ENCODE measurements at regions not wholly inside any gene's neighbourhood (a gene's known extent, or its start where the extent isn't known, plus 50 kb on each side); places are given as distances from the start of the nearest gene placed in this dataset.

- no peak overlapping the region for H3K27ac ChIP-seq (ENCODE audit: insufficient read length, low read depth, low read length)
- H3K9ac ChIP-seq (ENCODE audit: extremely low read depth, insufficient read length, low read length) = no peak overlapping the region
- Mint-ChIP-seq H3K4me1 (peaks cover 0 to 6% of the 10 kb centered on the region in 2 experiments; a peak in 3 of 4 replicates), H3K27me3 (ENCODE audit: low read depth) (no peaks in the 10 kb centered on the region), H3K9me3 (peaks cover 7 to 9% of the 10 kb centered on the region in 2 experiments; a peak in 4 of 5 replicates), H3K4me3 (no peak overlapping the region), H3K27ac (no peak overlapping the region), H3K36me3 (ENCODE audit: insufficient read depth in 1 of 3, low read depth in 3 of 3) (peaks cover 2 to 8% (median 3%) of the 10 kb centered on the region in 3 experiments; a peak in 4 of 7 replicates)
- H3K56ac ChIP-seq (ENCODE audit: insufficient read length, low read depth, low read length) = no peak overlapping the region
- H3K9me3 ChIP-seq (ENCODE audit: control insufficient read depth, low read depth, low read length) = no peaks in the 10 kb centered on the region
- no peak overlapping the region for H2BK120ac ChIP-seq (ENCODE audit: low read depth, low read length, poor library complexity, severe bottlenecking)
- no peak overlapping the region for H4K91ac ChIP-seq (ENCODE audit: insufficient read length, low read depth, low read length)
- no peaks in the 10 kb centered on the region for H3K79me2 ChIP-seq (ENCODE audit: insufficient read depth, low read length)
- no peak overlapping the region for H2AFZ ChIP-seq (ENCODE audit: low read length)
- no peaks in the 10 kb centered on the region for H3K27me3 ChIP-seq (ENCODE audit: insufficient read depth, low read length)
- no peak overlapping the region for H3K18ac ChIP-seq (ENCODE audit: insufficient read length, low read depth, low read length)
- no peak overlapping the region for H2BK20ac ChIP-seq (ENCODE audit: low read depth, low read length, poor library complexity, severe bottlenecking)
- DNase-seq = no peak
- H2BK15ac ChIP-seq (ENCODE audit: low read depth, low read length) = no peak overlapping the region
- no peak overlapping the region for H3K4me2 ChIP-seq (ENCODE audit: insufficient read depth, insufficient read length, low read length)
- H3K14ac ChIP-seq (ENCODE audit: insufficient read depth, low read length) = no peak overlapping the region
- H3K23me2 ChIP-seq (ENCODE audit: insufficient read length, low read depth, low read length, poor library complexity, severe bottlenecking) = no peaks in the 10 kb centered on the region
- H4K20me1 ChIP-seq (ENCODE audit: control insufficient read depth, insufficient read depth, insufficient read length) = no peaks in the 10 kb centered on the region
- TF ChIP-seq CTCF (conservative IDR thresholded peaks at IDR 0.05) = no peak
- no peaks in the 10 kb centered on the region for H3K79me1 ChIP-seq (ENCODE audit: insufficient read depth, low read depth, low read length, poor library complexity, severe bottlenecking)
- H3T11ph ChIP-seq (ENCODE audit: low read length) = no peak overlapping the region
- no peak overlapping the region for H4K5ac ChIP-seq (ENCODE audit: insufficient read length, low read depth, low read length)
- no peak overlapping the region for H4K8ac ChIP-seq (replicated peaks; ENCODE audit: insufficient read length, low read depth, low read length)
- no peak overlapping the region for H2AK5ac ChIP-seq (ENCODE audit: insufficient read length, low read length)
- H3K4me1 ChIP-seq (ENCODE audit: insufficient read depth, low read length) = no peaks in the 10 kb centered on the region
- no CpG with 5 or more reads among the region's 7 CpGs for WGBS (ENCODE audit: extremely low coverage, insufficient read length, low lambda C conversion rate)
- no peak overlapping the region for H3K4ac ChIP-seq (ENCODE audit: low read depth, low read length)
- H3K23ac ChIP-seq (ENCODE audit: insufficient read length, low read depth, low read length) = no peak overlapping the region
- no peak overlapping the region for H2BK5ac ChIP-seq (ENCODE audit: insufficient read length, low read length)
- H2BK12ac ChIP-seq (ENCODE audit: insufficient read length, low read depth, low read length) = no peak overlapping the region
These were observed 254.9 kb upstream of the NRIP1 start for GRCh38 chr21:15319727-15320126.
